A673 (cell line): ENCODE measurements at regions not wholly inside any gene's neighbourhood (a gene's known extent, or its start where the extent isn't known, plus 50 kb on each side); places are given as distances from the start of the nearest gene placed in this dataset.

Source experiments
- BruUV-seq: library from RNA; stranded (reverse); fragments of 400-500 nt; replicated peaks from 2 replicates; lab custom pipeline; 2021; lab: Mats Ljungman, UMichigan
- CTCF ChIA-PET: fragments of 300-600 bp; sonication (Branson Sonifier 250); formaldehyde crosslinking; loops from one replicate; lab custom pipeline; 2022; ENCODE audit warnings: antibody characterized with exemption; lab: Charles Lee
- POLR2A ChIA-PET: fragments of 300-600 bp; sonication (Branson Sonifier 250); formaldehyde crosslinking; loops from one replicate; lab custom pipeline; 2022; ENCODE audit warnings: antibody characterized with exemption; ENCODE audit not compliant: low non-redundant PET; lab: Charles Lee
- DNase-seq: peaks from one replicate; pipeline ENCODE4 v3.0.0-alpha.2; 2015; ENCODE audit warnings: low spot score
- H3K27ac ChIP-seq: fragments of 200-600 bp; sonication (generic); 2 replicates; pipeline ENCODE4 v1.5.1; 2016; ENCODE audit warnings: mixed run types, low read depth, mild to moderate bottlenecking, mixed read lengths, antibody characterized with exemption, low read length; ENCODE audit not compliant: poor library complexity, severe bottlenecking
- H3K27me3 ChIP-seq: fragments of 200-600 bp; sonication (generic); replicated peaks from 2 replicates; pipeline ENCODE4 v1.6.1; 2017; ENCODE audit warnings: mixed run types, low read depth, mild to moderate bottlenecking, mixed read lengths, antibody characterized with exemption, low read length; ENCODE audit not compliant: insufficient read depth, poor library complexity
- H3K36me3 ChIP-seq: fragments of 200-600 bp; sonication (generic); 2 replicates; pipeline ENCODE4 v1.6.1; 2016; ENCODE audit warnings: mixed run types, mild to moderate bottlenecking, mixed read lengths, antibody characterized with exemption, low read length; ENCODE audit not compliant: insufficient read depth, poor library complexity, severe bottlenecking
- H3K4me1 ChIP-seq: fragments of 200-600 bp; sonication (generic); 2 replicates; pipeline ENCODE4 v1.6.1; 2017; ENCODE audit warnings: mixed run types, mild to moderate bottlenecking, mixed read lengths, antibody characterized with exemption, low read length; ENCODE audit not compliant: insufficient read depth, poor library complexity, severe bottlenecking
- H3K4me3 ChIP-seq: fragments of 200-600 bp; sonication (generic); 2 replicates; pipeline ENCODE4 v1.5.1; 2016; ENCODE audit warnings: low read depth, mixed run types, mild to moderate bottlenecking, mixed read lengths, low read length; ENCODE audit not compliant: poor library complexity, severe bottlenecking
- H3K9me3 ChIP-seq: fragments of 200-600 bp; sonication (generic); 2 replicates; pipeline ENCODE4 v1.6.1; 2016; ENCODE audit warnings: mixed run types, low read depth, mild to moderate bottlenecking, mixed read lengths, antibody characterized with exemption, low read length; ENCODE audit not compliant: poor library complexity, severe bottlenecking
- CTCF ChIP-seq: fragments of 300-800, 200-600 bp; sonication (generic); conservative IDR thresholded peaks from 2 replicates; pipeline ENCODE4 v1.5.1; 2017; ENCODE audit warnings: low read depth, mild to moderate bottlenecking, antibody characterized with exemption, low read length, moderate library complexity, mixed read lengths
- EZH2 ChIP-seq: fragments of 200-600 bp; sonication (generic); IDR thresholded peaks from 2 replicates; pipeline ENCODE4 v1.6.1; 2017; ENCODE audit warnings: borderline replicate concordance, low read depth, mild to moderate bottlenecking, mixed read lengths, antibody characterized with exemption, low read length; ENCODE audit not compliant: poor library complexity, severe bottlenecking
- intact Hi-C: fragments of 100-400 bp; cut with micrococcal nuclease; formaldehyde crosslinking; loops from one replicate; pipeline ENCODE4 v1.10.0; 2022; ENCODE audit not compliant: unreplicated experiment

DNA sequence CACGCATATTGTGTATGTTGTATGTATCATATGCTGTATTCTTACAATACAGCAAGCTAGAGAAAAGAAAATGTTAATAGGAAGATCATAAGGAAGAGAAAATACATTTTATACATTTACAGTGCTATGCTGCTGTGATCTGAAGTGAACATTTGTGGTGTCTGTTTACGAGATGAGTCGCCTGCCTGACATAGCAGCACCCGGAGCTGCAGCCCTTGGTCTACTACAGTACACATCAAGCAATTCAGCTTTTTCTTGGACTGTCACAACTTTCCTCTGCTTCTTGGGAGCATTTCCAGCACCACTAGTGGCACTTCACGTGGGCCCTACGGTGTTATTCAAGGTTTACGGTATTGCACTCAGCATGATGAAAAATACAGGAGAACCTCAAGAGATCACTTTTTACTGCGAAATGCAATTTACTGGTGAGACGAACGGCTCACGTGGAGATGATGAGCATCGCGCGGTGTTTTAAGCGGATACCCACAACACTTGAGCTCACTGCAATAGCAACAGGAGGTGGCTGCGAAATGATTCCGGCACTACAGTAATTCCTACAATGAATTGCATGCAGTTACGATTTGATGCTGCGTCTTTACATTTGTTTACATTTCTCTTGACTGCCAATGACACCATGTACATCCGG, 308.4 kb downstream of the FGF9 start:
- ChIA-PET POLR2A (no interaction called here), CTCF (no interaction called here)
- intact Hi-C loops = no loop called here
- no peak overlapping the region for H3K27ac ChIP-seq
- H3K4me3 ChIP-seq = no peak overlapping the region
- no peaks in the 10 kb centered on the region for H3K4me1 ChIP-seq
- H3K36me3 ChIP-seq = no peaks in the 10 kb centered on the region
- H3K9me3 ChIP-seq = no peaks in the 10 kb centered on the region
- no peaks in the 10 kb centered on the region for H3K27me3 ChIP-seq
- TF ChIP-seq CTCF (no peak), EZH2 (no peak)
- BruUV-seq = no TSS peak
- no peak for DNase-seq

DNA sequence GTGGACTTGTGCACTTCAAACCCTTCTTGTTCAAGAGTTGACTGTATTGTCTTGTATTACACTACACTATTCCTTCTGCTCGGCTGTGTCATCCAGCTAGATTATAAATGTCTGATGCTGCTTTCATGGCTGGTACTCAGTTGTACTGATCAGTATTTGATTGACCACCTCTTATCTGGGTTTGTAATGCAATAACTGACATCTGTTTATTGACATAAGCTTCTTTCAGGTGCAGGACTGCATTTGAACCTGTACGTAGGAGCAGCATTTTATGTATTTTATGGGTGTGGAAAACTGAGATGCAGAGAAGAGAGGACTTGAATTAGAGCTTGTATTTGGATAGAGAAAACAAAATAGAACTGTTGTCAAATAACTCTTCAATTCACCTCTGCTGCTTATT, 309.2 kb downstream of the FGF9 start:
- CTCF ChIA-PET = no interaction called here

DNA sequence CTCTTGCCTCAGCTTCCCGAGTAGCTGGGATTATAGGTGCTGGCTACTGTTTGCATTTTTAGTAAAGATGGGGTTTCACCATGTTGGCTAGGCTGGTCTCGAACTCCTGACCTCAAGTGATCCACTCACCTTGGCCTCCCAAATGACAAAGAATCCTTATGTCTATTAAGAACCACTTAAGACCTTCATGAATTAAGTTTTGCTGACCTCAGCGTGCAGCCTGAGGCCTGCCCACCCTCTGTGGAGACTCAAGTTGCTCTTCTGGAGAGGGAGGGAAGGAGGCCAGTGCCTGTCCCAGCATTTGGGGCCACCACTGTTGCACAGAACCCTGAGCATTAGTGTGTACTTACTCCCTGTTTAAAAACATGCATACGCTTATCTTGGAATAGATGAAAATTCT, 313.3 kb downstream of the FGF9 start:
- TF ChIP-seq CTCF (no peak), EZH2 (no peak)
- H3K36me3 ChIP-seq = no peaks in the 10 kb centered on the region
- no peak overlapping the region for H3K4me3 ChIP-seq
- H3K9me3 ChIP-seq = no peaks in the 10 kb centered on the region
- CTCF ChIA-PET = no interaction called here
- no peaks in the 10 kb centered on the region for H3K4me1 ChIP-seq
- no TSS peak for BruUV-seq
- no peak for DNase-seq
- POLR2A ChIA-PET = no interaction called here
- intact Hi-C loops = no loop called here
- H3K27ac ChIP-seq = no peak overlapping the region
- H3K27me3 ChIP-seq = no peaks in the 10 kb centered on the region

More for the DNA sequence above, 309.2 kb downstream of the FGF9 start:
- H3K36me3 ChIP-seq = no peaks in the 10 kb centered on the region
- no peak for DNase-seq
- no peaks in the 10 kb centered on the region for H3K9me3 ChIP-seq
- no TSS peak for BruUV-seq
- POLR2A ChIA-PET = no interaction called here
- no peaks in the 10 kb centered on the region for H3K27me3 ChIP-seq
- no peak overlapping the region for H3K27ac ChIP-seq
- intact Hi-C loops = no loop called here
- no peaks in the 10 kb centered on the region for H3K4me1 ChIP-seq
- no peak for TF ChIP-seq CTCF
- H3K4me3 ChIP-seq = no peak overlapping the region
